B cell (primary cell): ENCODE measurements at regions not wholly inside any gene's neighbourhood (a gene's known extent, or its start where the extent isn't known, plus 50 kb on each side); places are given as distances from the start of the nearest gene placed in this dataset.

Source experiments
- ATAC-seq: fragments of 200-7000 bp; cut with Tn5 transposase; one replicate; pipeline ENCODE4 v1.10.0; 2021; ENCODE audit warnings: low read depth, mild to moderate bottlenecking, moderate number of reproducible peaks, moderate library complexity
- CTCF ChIA-PET: fragments of 350-600 bp; sonication (Branson Sonifier 250); formaldehyde crosslinking; loops from one replicate; lab custom pipeline; 2021; ENCODE audit warnings: antibody characterized with exemption, inconsistent platforms; lab: Charles Lee
- POLR2A ChIA-PET: fragments of 350-600 bp; sonication (Branson Sonifier 250); formaldehyde crosslinking; loops from one replicate; lab custom pipeline; 2021; ENCODE audit warnings: antibody characterized with exemption; lab: Charles Lee
- DNase-seq: peaks from one replicate; pipeline ENCODE4 v3.0.0; 2013
- H2AFZ ChIP-seq: 2 replicates; pipeline ENCODE4 v1.6.1; 2012; ENCODE audit warnings: mild to moderate bottlenecking, low read depth, low read length; ENCODE audit not compliant: insufficient read depth, poor library complexity, severe bottlenecking
- H3K27ac ChIP-seq, 2 donors: 1 replicate in 1 of 2; 2 replicates in 1 of 2; pipeline ENCODE4 v1.5.1; 2012 to 2013; ENCODE audit warnings: low read length in 2 of 2, mild to moderate bottlenecking in 2 of 2, moderate library complexity in 1 of 2
- H3K27me3 ChIP-seq, 4 experiments: fragments of 200-600 bp in 1 of 4; sonication (generic) in 1 of 4; replicated peaks in 1 of 4; 1 replicate in 2 of 4; 2 replicates in 2 of 4; pipeline versions ENCODE4 v1.6.1 to v1.7.0; 2013 to 2016; ENCODE audit warnings: low read length in 3 of 4, mild to moderate bottlenecking in 2 of 4, mixed read lengths in 1 of 4, moderate library complexity in 1 of 4; ENCODE audit not compliant: insufficient read depth in 4 of 4, control insufficient read depth in 3 of 4; ENCODE audit errors: control extremely low read depth in 1 of 4
- H3K36me3 ChIP-seq, 2 experiments: replicated peaks in 1 of 2; 1 replicate in 1 of 2; 2 replicates in 1 of 2; pipeline versions ENCODE4 v1.6.1 to v1.7.1; 2013; ENCODE audit warnings: low read length in 1 of 2; ENCODE audit not compliant: insufficient read depth in 2 of 2, control insufficient read depth in 1 of 2; ENCODE audit errors: control extremely low read depth in 1 of 2, extremely low read depth in 1 of 2
- H3K4me1 ChIP-seq, 2 donors: fragments of 200-600 bp in 1 of 2; sonication (generic) in 1 of 2; 1 replicate in 1 of 2; 2 replicates in 1 of 2; pipeline versions ENCODE4 v1.5.1 to v1.6.1; 2013 to 2017; ENCODE audit warnings: low read length in 2 of 2; ENCODE audit not compliant: control insufficient read depth in 2 of 2, insufficient read depth in 2 of 2
- H3K4me2 ChIP-seq: replicated peaks from 2 replicates; pipeline ENCODE3; 2012; ENCODE audit warnings: mild to moderate bottlenecking, low read depth, low read length; ENCODE audit not compliant: poor library complexity, severe bottlenecking
- H3K4me3 ChIP-seq, 5 experiments: fragments of 200-600 bp in 1 of 5; sonication (generic) in 1 of 5; 1 replicate in 3 of 5; 2 replicates in 2 of 5; pipeline versions ENCODE4 v1.5.1 to v1.7.0; 2011 to 2016; ENCODE audit warnings: low read length in 4 of 5, mild to moderate bottlenecking in 4 of 5, low read depth in 2 of 5, control low read depth in 1 of 5, moderate library complexity in 1 of 5; ENCODE audit not compliant: insufficient read depth in 1 of 5; ENCODE audit errors: control extremely low read depth in 1 of 5, extremely low read depth in 1 of 5
- H3K79me2 ChIP-seq: fragments of 200-600 bp; sonication (generic); one replicate; pipeline ENCODE4 v1.6.0; 2016; ENCODE audit warnings: low read length; ENCODE audit not compliant: control insufficient read depth, insufficient read depth
- H3K9ac ChIP-seq: fragments of 200-600 bp; sonication (generic); 2 replicates; pipeline ENCODE4 v1.6.1; 2017; ENCODE audit warnings: mild to moderate bottlenecking, low read length, moderate library complexity
- H3K9me3 ChIP-seq, 3 donors: one replicate each; pipeline versions ENCODE4 v1.6.1 to v1.7.1; 2013; ENCODE audit warnings: low read length in 2 of 3; ENCODE audit not compliant: control insufficient read depth in 2 of 3, insufficient read depth in 1 of 3; ENCODE audit errors: control extremely low read depth in 1 of 3
- H4K20me1 ChIP-seq: 2 replicates; pipeline ENCODE4 v1.6.0; 2012; ENCODE audit warnings: mild to moderate bottlenecking, low read length; ENCODE audit not compliant: insufficient read depth, control insufficient read depth, poor library complexity, severe bottlenecking
- H3K27ac Mint-ChIP-seq: one replicate; pipeline ENCODE4 v1.8.0; 2021; ENCODE audit warnings: mixed read lengths
- H3K27me3 Mint-ChIP-seq: one replicate; pipeline ENCODE4 v1.8.0; 2021; ENCODE audit warnings: mixed read lengths
- H3K4me1 Mint-ChIP-seq: one replicate; pipeline ENCODE4 v1.8.0; 2021; ENCODE audit warnings: mixed read lengths
- H3K4me3 Mint-ChIP-seq: one replicate; pipeline ENCODE4 v1.8.0; 2021; ENCODE audit warnings: mixed read lengths
- H3K9me3 Mint-ChIP-seq: one replicate; pipeline ENCODE4 v1.8.0; 2022; ENCODE audit warnings: mixed read lengths; ENCODE audit not compliant: insufficient read depth
- CTCF ChIP-seq: fragments of 200-600 bp; IDR thresholded peaks from one replicate; pipeline ENCODE4 v1.8.0; 2022; ENCODE audit warnings: antibody characterized with exemption, mild to moderate bottlenecking
- EZH2 ChIP-seq: IDR thresholded peaks from 2 replicates; pipeline ENCODE4 v1.6.1; 2012; ENCODE audit warnings: borderline replicate concordance, low read depth, mild to moderate bottlenecking, moderate library complexity, low read length; ENCODE audit not compliant: insufficient read depth, poor library complexity, severe bottlenecking
- WGBS: methylation state at CpG from one replicate; pipeline ENCODE4 v1.1.5; 2013; ENCODE audit warnings: missing lambda C conversion rate; ENCODE audit not compliant: insufficient coverage; 5-methylcytosine and 5-hydroxymethylcytosine counted together
- intact Hi-C: fragments of 100-400 bp; cut with micrococcal nuclease; formaldehyde crosslinking; loops from one replicate; pipeline ENCODE4 v1.10.0; 2022

GRCh38 chr1:80841261-80841660 lies 959.5 kb upstream of the ADGRL2 start:
- no peaks in the 10 kb centered on the region for H3K27me3 ChIP-seq
- CTCF ChIA-PET, result no interaction called here
- no peak overlapping the region for H3K4me3 ChIP-seq
- POLR2A ChIA-PET, result no interaction called here
- ATAC-seq (no peak), DNase-seq (no peak)
- no peaks in the 10 kb centered on the region for H3K4me1 ChIP-seq
- H3K36me3 ChIP-seq, result no peaks in the 10 kb centered on the region
- H3K4me1 Mint-ChIP-seq, result no peaks in the 10 kb centered on the region
- WGBS, result no CpG with 5 or more reads among the region's 3 CpGs
- no peaks in the 10 kb centered on the region for H3K9me3 ChIP-seq
- H3K27me3 Mint-ChIP-seq, result no peaks in the 10 kb centered on the region
- no peaks in the 10 kb centered on the region for H3K79me2 ChIP-seq
- no peak overlapping the region for H3K4me3 Mint-ChIP-seq
- H2AFZ ChIP-seq, result no peak overlapping the region
- H4K20me1 ChIP-seq, result no peaks in the 10 kb centered on the region
- H3K27ac ChIP-seq, result no peak overlapping the region
- H3K9me3 Mint-ChIP-seq, result peaks cover 4% of the 10 kb centered on the region
- TF ChIP-seq EZH2, result no peak
- TF ChIP-seq CTCF, result no peak
- intact Hi-C loops, result no loop called here
- H3K9ac ChIP-seq, result no peak overlapping the region
- no peak overlapping the region for H3K4me2 ChIP-seq
- H3K27ac Mint-ChIP-seq, result no peak overlapping the region

GRCh38 chr1:80837066-80837465 lies 963.7 kb upstream of the ADGRL2 start:
- H3K4me3 ChIP-seq, result no peak overlapping the region
- H3K9me3 ChIP-seq, result no peaks in the 10 kb centered on the region
- H3K27ac ChIP-seq, result no peak overlapping the region
- H3K9me3 Mint-ChIP-seq, result peaks cover 4% of the 10 kb centered on the region
- H3K27ac Mint-ChIP-seq, result no peak overlapping the region
- no peak overlapping the region for H3K4me3 Mint-ChIP-seq
- no peak overlapping the region for H3K4me2 ChIP-seq
- ATAC-seq (no peak), DNase-seq (no peak)
- intact Hi-C loops, result no loop called here
- WGBS, result no CpG with 5 or more reads among the region's 2 CpGs
- H3K4me1 ChIP-seq, result no peaks in the 10 kb centered on the region
- no peak overlapping the region for H3K9ac ChIP-seq
- CTCF ChIA-PET, result no interaction called here
- H3K79me2 ChIP-seq, result no peaks in the 10 kb centered on the region
- TF ChIP-seq CTCF (no peak), EZH2 (no peak)
- POLR2A ChIA-PET, result no interaction called here
- H3K27me3 ChIP-seq, result no peaks in the 10 kb centered on the region
- H3K27me3 Mint-ChIP-seq, result no peaks in the 10 kb centered on the region
- H3K4me1 Mint-ChIP-seq, result no peaks in the 10 kb centered on the region
- no peaks in the 10 kb centered on the region for H3K36me3 ChIP-seq
- no peaks in the 10 kb centered on the region for H4K20me1 ChIP-seq
- H2AFZ ChIP-seq, result no peak overlapping the region
